CD14-positive monocyte (primary cell): ENCODE measurements at regions not wholly inside any gene's neighbourhood (a gene's known extent, or its start where the extent isn't known, plus 50 kb on each side); places are given as distances from the start of the nearest gene placed in this dataset.

ENCODE experiments used
- DNase-seq, 3 donors: peaks; one replicate each; pipeline ENCODE4 v3.0.0-alpha.2; 2011 to 2022
- H2AFZ ChIP-seq: 2 replicates; pipeline ENCODE4 v1.6.0; 2012; ENCODE audit warnings: mild to moderate bottlenecking, low read depth, low read length, inconsistent platforms; ENCODE audit not compliant: insufficient read depth, poor library complexity, severe bottlenecking
- H3K27ac ChIP-seq, 2 donors: 1 replicate in 1 of 2; 2 replicates in 1 of 2; pipeline ENCODE4 v1.5.1; 2012 to 2013; ENCODE audit warnings: low read length in 2 of 2, control low read depth in 1 of 2, inconsistent platforms in 1 of 2, low read depth in 1 of 2, mild to moderate bottlenecking in 1 of 2
- H3K27me3 ChIP-seq, 2 donors: one replicate each; pipeline versions ENCODE4 v1.6.0 to v1.6.1; 2011 to 2013; ENCODE audit warnings: low read length in 2 of 2; ENCODE audit not compliant: control insufficient read depth in 2 of 2, insufficient read depth in 2 of 2
- H3K36me3 ChIP-seq, 2 donors: replicated peaks in 1 of 2; 1 replicate in 1 of 2; 2 replicates in 1 of 2; pipeline versions ENCODE4 v1.5.1 to v1.6.1; 2012 to 2013; ENCODE audit warnings: low read length in 2 of 2, control low read depth in 1 of 2, inconsistent platforms in 1 of 2, mild to moderate bottlenecking in 1 of 2; ENCODE audit not compliant: insufficient read depth in 2 of 2, control insufficient read depth in 1 of 2
- H3K4me1 ChIP-seq, 2 donors: 1 replicate in 1 of 2; 2 replicates in 1 of 2; pipeline versions ENCODE4 v1.5.1 to v1.6.1; 2012 to 2013; ENCODE audit warnings: low read length in 2 of 2, control low read depth in 1 of 2, inconsistent platforms in 1 of 2, mild to moderate bottlenecking in 1 of 2, moderate library complexity in 1 of 2; ENCODE audit not compliant: insufficient read depth in 2 of 2, control insufficient read depth in 1 of 2
- H3K4me2 ChIP-seq: replicated peaks from 2 replicates; pipeline ENCODE3; 2012; ENCODE audit warnings: low read length, moderate library complexity, mild to moderate bottlenecking; ENCODE audit not compliant: poor library complexity, severe bottlenecking; ENCODE audit errors: extremely low read depth
- H3K4me3 ChIP-seq, 3 experiments: fragments of 200-600 bp in 1 of 3; sonication (generic) in 1 of 3; replicated peaks in 1 of 3; 1 replicate in 2 of 3; 2 replicates in 1 of 3; pipeline ENCODE4 v1.5.1; 2011 to 2013; ENCODE audit warnings: low read length in 3 of 3, mild to moderate bottlenecking in 3 of 3, control low read depth in 2 of 3, low read depth in 2 of 3, inconsistent platforms in 1 of 3, moderate library complexity in 1 of 3
- H3K79me2 ChIP-seq: 2 replicates; pipeline ENCODE4 v1.6.0; 2012; ENCODE audit warnings: mild to moderate bottlenecking, control low read depth, inconsistent platforms, low read length, moderate library complexity; ENCODE audit not compliant: insufficient read depth
- H3K9ac ChIP-seq: 2 replicates; pipeline ENCODE4 v1.6.0; 2017; ENCODE audit warnings: low read length, mild to moderate bottlenecking; ENCODE audit not compliant: insufficient read depth, poor library complexity, severe bottlenecking
- H3K9me3 ChIP-seq, 2 donors: replicated peaks in 1 of 2; 1 replicate in 1 of 2; 2 replicates in 1 of 2; pipeline versions ENCODE4 v1.5.1 to v1.6.1; 2012 to 2013; ENCODE audit warnings: low read length in 2 of 2, control low read depth in 1 of 2; ENCODE audit not compliant: control insufficient read depth in 1 of 2, insufficient read depth in 1 of 2
- H4K20me1 ChIP-seq: 2 replicates; pipeline ENCODE4 v1.6.0; 2012; ENCODE audit warnings: mild to moderate bottlenecking, low read length, control low read depth, moderate library complexity; ENCODE audit not compliant: insufficient read depth
- H3K27ac Mint-ChIP-seq, 7 donors: one replicate each; pipeline ENCODE4 v1.8.0; 2020; ENCODE audit warnings: mild to moderate bottlenecking in 7 of 7, mixed read lengths in 7 of 7, moderate library complexity in 6 of 7, inconsistent platforms in 2 of 7
- H3K27me3 Mint-ChIP-seq, 3 donors: one replicate each; pipeline ENCODE4 v1.8.0; 2021 to 2022; ENCODE audit warnings: low read depth in 3 of 3, mild to moderate bottlenecking in 3 of 3, mixed read lengths in 3 of 3, moderate library complexity in 3 of 3, inconsistent platforms in 1 of 3
- H3K36me3 Mint-ChIP-seq, 2 donors: one replicate each; pipeline ENCODE4 v1.8.0; 2020; ENCODE audit warnings: mixed read lengths in 2 of 2, inconsistent platforms in 1 of 2, mild to moderate bottlenecking in 1 of 2
- H3K4me1 Mint-ChIP-seq: one replicate; pipeline ENCODE4 v1.8.0; 2020; ENCODE audit warnings: mild to moderate bottlenecking, mixed read lengths
- H3K4me3 Mint-ChIP-seq, 2 donors: one replicate each; pipeline ENCODE4 v1.8.0; 2020; ENCODE audit warnings: mild to moderate bottlenecking in 2 of 2, mixed read lengths in 2 of 2, moderate library complexity in 1 of 2
- H3K9me3 Mint-ChIP-seq, 7 donors: one replicate each; pipeline ENCODE4 v1.8.0; 2020 to 2022; ENCODE audit warnings: mixed read lengths in 7 of 7, mild to moderate bottlenecking in 6 of 7, moderate library complexity in 6 of 7, inconsistent platforms in 2 of 7
- CTCF ChIP-seq: fragments of 200-600 bp; IDR thresholded peaks from one replicate; pipeline ENCODE4 v1.8.0; 2022; ENCODE audit warnings: antibody characterized with exemption, mild to moderate bottlenecking
- WGBS: methylation state at CpG from one replicate; pipeline ENCODE4 v1.1.5; 2013; ENCODE audit warnings: missing lambda C conversion rate; ENCODE audit not compliant: insufficient coverage; 5-methylcytosine and 5-hydroxymethylcytosine counted together
- intact Hi-C, 2 donors: fragments of 100-400 bp; cut with micrococcal nuclease; formaldehyde crosslinking; loops; one replicate each; pipeline versions ENCODE4 v1.15.0 to v1.15.1; 2023

DNA sequence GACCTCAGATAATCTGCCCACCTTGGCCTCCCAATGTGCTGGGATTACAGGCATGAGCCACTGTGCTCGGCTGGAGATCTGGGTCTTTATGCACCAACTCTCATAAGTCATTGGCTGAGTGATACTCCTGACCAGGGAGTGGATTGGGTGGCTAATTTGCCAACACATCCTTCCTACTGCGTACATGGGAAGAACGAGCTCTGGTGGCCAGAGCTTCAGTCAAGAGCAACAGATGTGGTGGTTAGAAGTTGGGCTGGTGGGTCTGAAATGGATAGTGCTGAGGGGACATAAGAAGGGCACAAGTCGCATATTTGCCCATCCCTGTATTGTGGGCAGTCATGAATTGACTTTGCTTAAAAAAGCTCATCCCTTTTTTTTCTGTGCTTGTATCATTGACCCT lies 74.1 kb upstream of the AMPD3 start:
- TF ChIP-seq CTCF, result no peak
- H3K9me3 ChIP-seq, result no peaks in the 10 kb centered on the region
- H3K4me2 ChIP-seq, result no peak overlapping the region
- H4K20me1 ChIP-seq, result no peaks in the 10 kb centered on the region
- H3K36me3 Mint-ChIP-seq, result no peaks in the 10 kb centered on the region
- H3K9ac ChIP-seq, result no peak overlapping the region
- peaks cover 0 to 4% (median 2%) of the 10 kb centered on the region in 7 donors for H3K9me3 Mint-ChIP-seq
- H2AFZ ChIP-seq, result no peak overlapping the region
- H3K4me1 ChIP-seq, result peaks cover 10 to 21% of the 10 kb centered on the region in 2 donors
- no peak overlapping the region for H3K27ac Mint-ChIP-seq
- DNase-seq, result no peak
- no peak overlapping the region for H3K27ac ChIP-seq
- H3K27me3 Mint-ChIP-seq, result peaks cover 0 to 8% (median 5%) of the 10 kb centered on the region in 3 donors
- H3K4me3 Mint-ChIP-seq, result no peak overlapping the region
- no peaks in the 10 kb centered on the region for H3K27me3 ChIP-seq
- no peaks in the 10 kb centered on the region for H3K79me2 ChIP-seq
- WGBS, result 100% methylated on average over 3 of the region's 4 CpGs
- H3K4me3 ChIP-seq, result no peak overlapping the region
- no peaks in the 10 kb centered on the region for H3K36me3 ChIP-seq
- H3K4me1 Mint-ChIP-seq, result peaks cover 16% of the 10 kb centered on the region
- intact Hi-C loops, result no loop called here

- Histone ChIP-seq H3K36me3 (no peaks in the 10 kb centered on the region), H4K20me1 (no peaks in the 10 kb centered on the region), H3K79me2 (no peaks in the 10 kb centered on the region), H3K9ac (no peak overlapping the region), H3K4me3 (no peak overlapping the region), H2AFZ (no peak overlapping the region), H3K27me3 (no peaks in the 10 kb centered on the region), H3K27ac (no peak overlapping the region), H3K9me3 (no peaks in the 10 kb centered on the region), H3K4me2 (no peak overlapping the region), H3K4me1 (peaks cover 7 to 18% of the 10 kb centered on the region in 2 donors)
- H3K4me1 Mint-ChIP-seq, result peaks cover 15% of the 10 kb centered on the region
- TF ChIP-seq CTCF, result no peak
- no peak overlapping the region for H3K27ac Mint-ChIP-seq
- H3K4me3 Mint-ChIP-seq, result no peak overlapping the region
- intact Hi-C loops, result no loop called here
- H3K36me3 Mint-ChIP-seq, result no peaks in the 10 kb centered on the region
- peaks cover 0 to 4% (median 2%) of the 10 kb centered on the region in 7 donors for H3K9me3 Mint-ChIP-seq
- DNase-seq, result no peak
- peaks cover 0 to 9% (median 5%) of the 10 kb centered on the region in 3 donors for H3K27me3 Mint-ChIP-seq
Observed at GRCh38 chr11:10381736-10382135, 73.3 kb upstream of the AMPD3 start.
